Hepatocyte (in vitro differentiated cells): ENCODE measurements at regions not wholly inside any gene's neighbourhood (a gene's known extent, or its start where the extent isn't known, plus 50 kb on each side); places are given as distances from the start of the nearest gene placed in this dataset.

Experiments
- DNase-seq: peaks from one replicate; pipeline ENCODE4 v3.0.0-alpha.2; 2016; ENCODE audit warnings: low spot score
- H2AFZ ChIP-seq: fragments of 200-600 bp; sonication (generic); 2 replicates; pipeline ENCODE4 v1.6.0; 2016; ENCODE audit warnings: antibody characterized with exemption, mild to moderate bottlenecking
- H3K27ac ChIP-seq: fragments of 200-600 bp; sonication (generic); 2 replicates; pipeline ENCODE4 v1.5.1; 2016; ENCODE audit warnings: mild to moderate bottlenecking
- H3K27me3 ChIP-seq: fragments of 200-600 bp; sonication (generic); 2 replicates; pipeline ENCODE4 v1.6.1; 2016
- H3K36me3 ChIP-seq: fragments of 200-600 bp; sonication (generic); replicated peaks from 2 replicates; pipeline ENCODE4 v1.5.1; 2016; ENCODE audit warnings: low read depth; ENCODE audit not compliant: insufficient read depth
- H3K4me1 ChIP-seq: fragments of 200-600 bp; sonication (generic); 2 replicates; pipeline ENCODE4 v1.5.1; 2016; ENCODE audit warnings: mild to moderate bottlenecking, moderate library complexity; ENCODE audit not compliant: insufficient read depth
- H3K4me2 ChIP-seq: fragments of 200-600 bp; sonication (generic); 2 replicates; pipeline ENCODE4 v1.6.0; 2016
- H3K4me3 ChIP-seq: fragments of 200-600 bp; sonication (generic); 2 replicates; pipeline ENCODE4 v1.5.1; 2016; ENCODE audit warnings: mild to moderate bottlenecking
- H3K79me2 ChIP-seq: fragments of 200-600 bp; sonication (generic); 2 replicates; pipeline ENCODE4 v1.6.0; 2017; ENCODE audit warnings: mild to moderate bottlenecking
- H3K9me2 ChIP-seq: fragments of 200-600 bp; sonication (generic); replicated peaks from 2 replicates; pipeline ENCODE4 v1.6.0; 2017; ENCODE audit warnings: mild to moderate bottlenecking; ENCODE audit not compliant: insufficient read depth
- H3K9me3 ChIP-seq: fragments of 200-600 bp; sonication (generic); 2 replicates; pipeline ENCODE4 v1.5.1; 2016; ENCODE audit warnings: low read depth, mild to moderate bottlenecking
- H4K20me1 ChIP-seq: fragments of 200-600 bp; sonication (generic); 2 replicates; pipeline ENCODE4 v1.6.0; 2016; ENCODE audit warnings: mild to moderate bottlenecking; ENCODE audit not compliant: insufficient read depth, poor library complexity, severe bottlenecking
- EZH2 ChIP-seq: fragments of 200-600 bp; sonication (generic); IDR thresholded peaks from 2 replicates; pipeline ENCODE4 v1.6.1; 2016; ENCODE audit warnings: antibody characterized with exemption, mild to moderate bottlenecking, borderline replicate concordance
- EZH2phosphoT487 ChIP-seq: fragments of 200-600 bp; sonication (generic); IDR thresholded peaks from one replicate; pipeline ENCODE4 v1.6.1; 2018; ENCODE audit warnings: antibody characterized with exemption, mild to moderate bottlenecking, low read depth, moderate library complexity; ENCODE audit not compliant: unreplicated experiment, severe bottlenecking
- WGBS: methylation state at CpG from one replicate; pipeline ENCODE4 v1.1.6; 2016; ENCODE audit warnings: low lambda C conversion rate; ENCODE audit errors: missing lambda C conversion rate; 5-methylcytosine and 5-hydroxymethylcytosine counted together
- TF ChIP-seq, protein P1 (sequence below): fragments of 200-600 bp; sonication (generic); IDR thresholded peaks from 2 replicates; pipeline ENCODE4 v1.5.1; 2016; ENCODE audit warnings: antibody characterized with exemption, mild to moderate bottlenecking; ENCODE audit not compliant: poor library complexity

DNA sequence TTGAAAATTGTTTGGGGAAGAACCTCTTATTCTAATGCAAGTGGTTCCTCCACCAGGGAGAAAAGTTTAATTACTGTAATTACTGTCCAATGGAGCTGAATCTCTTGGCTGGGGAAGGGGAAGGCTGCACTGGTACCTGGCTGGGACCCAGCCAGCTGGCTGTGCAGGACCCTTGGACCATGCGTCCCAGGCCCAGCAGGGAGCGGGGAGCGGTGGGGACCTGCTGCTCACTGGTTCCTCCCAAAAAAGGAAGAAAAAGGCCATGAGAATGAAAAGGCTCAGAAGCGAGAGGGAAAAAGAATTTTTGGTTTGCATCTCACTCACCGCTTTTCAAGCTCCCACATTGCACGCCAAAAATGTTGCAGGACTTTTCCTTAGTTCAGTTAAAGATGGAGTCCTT lies 333.5 kb downstream of the FAM47B start:
- no peak for DNase-seq
- no peaks in the 10 kb centered on the region for H3K79me2 ChIP-seq
- no peak overlapping the region for H3K27ac ChIP-seq
- H2AFZ ChIP-seq = no peak overlapping the region
- H3K4me2 ChIP-seq = no peak overlapping the region
- no peaks in the 10 kb centered on the region for H3K9me3 ChIP-seq
- H4K20me1 ChIP-seq = no peaks in the 10 kb centered on the region
- no peaks in the 10 kb centered on the region for H3K4me1 ChIP-seq
- no peak for TF ChIP-seq EZH2phosphoT487
- no peak for TF ChIP-seq EZH2
- TF ChIP-seq, protein P1, sequence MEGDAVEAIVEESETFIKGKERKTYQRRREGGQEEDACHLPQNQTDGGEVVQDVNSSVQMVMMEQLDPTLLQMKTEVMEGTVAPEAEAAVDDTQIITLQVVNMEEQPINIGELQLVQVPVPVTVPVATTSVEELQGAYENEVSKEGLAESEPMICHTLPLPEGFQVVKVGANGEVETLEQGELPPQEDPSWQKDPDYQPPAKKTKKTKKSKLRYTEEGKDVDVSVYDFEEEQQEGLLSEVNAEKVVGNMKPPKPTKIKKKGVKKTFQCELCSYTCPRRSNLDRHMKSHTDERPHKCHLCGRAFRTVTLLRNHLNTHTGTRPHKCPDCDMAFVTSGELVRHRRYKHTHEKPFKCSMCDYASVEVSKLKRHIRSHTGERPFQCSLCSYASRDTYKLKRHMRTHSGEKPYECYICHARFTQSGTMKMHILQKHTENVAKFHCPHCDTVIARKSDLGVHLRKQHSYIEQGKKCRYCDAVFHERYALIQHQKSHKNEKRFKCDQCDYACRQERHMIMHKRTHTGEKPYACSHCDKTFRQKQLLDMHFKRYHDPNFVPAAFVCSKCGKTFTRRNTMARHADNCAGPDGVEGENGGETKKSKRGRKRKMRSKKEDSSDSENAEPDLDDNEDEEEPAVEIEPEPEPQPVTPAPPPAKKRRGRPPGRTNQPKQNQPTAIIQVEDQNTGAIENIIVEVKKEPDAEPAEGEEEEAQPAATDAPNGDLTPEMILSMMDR = no peak
- no peaks in the 10 kb centered on the region for H3K36me3 ChIP-seq
- 87% methylated on average over 6 of the region's 6 CpGs for WGBS
- H3K27me3 ChIP-seq = no peaks in the 10 kb centered on the region
- H3K9me2 ChIP-seq = no peaks in the 10 kb centered on the region
- no peak overlapping the region for H3K4me3 ChIP-seq

DNA sequence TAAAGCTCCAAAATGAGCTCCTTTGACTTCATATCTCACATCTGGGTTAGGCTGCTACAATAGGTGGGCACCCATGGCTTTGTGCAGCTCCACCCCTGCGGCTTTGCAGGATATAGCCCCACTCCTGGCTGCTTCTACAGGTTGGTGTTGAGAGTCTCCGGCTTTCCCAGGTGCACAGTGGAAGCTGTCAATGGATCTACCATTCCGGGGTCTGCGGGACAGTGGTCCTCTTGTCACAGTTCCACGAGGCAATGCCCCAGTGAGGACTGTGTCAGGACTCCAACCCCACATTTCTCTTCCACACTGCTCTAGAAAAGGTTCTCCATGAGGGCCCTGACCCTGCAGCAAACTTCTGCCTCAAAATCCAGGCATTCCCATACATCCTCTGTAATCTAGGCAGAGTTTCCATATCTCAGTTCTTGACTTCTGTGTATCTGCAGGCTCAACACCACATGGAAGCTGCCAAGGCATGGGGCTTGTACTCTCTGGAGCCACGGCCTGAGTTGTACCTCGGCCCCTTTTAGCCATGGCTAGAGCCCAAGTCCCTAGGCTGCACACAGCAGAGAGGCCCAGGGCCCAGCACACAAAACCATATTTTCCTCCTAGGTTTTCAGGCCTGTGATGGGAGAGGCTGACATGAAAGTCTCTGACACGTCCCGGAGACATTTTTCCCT lies 342.8 kb downstream of the FAM47B start:
- 68% methylated on average over 9 of the region's 9 CpGs for WGBS
- H4K20me1 ChIP-seq = no peaks in the 10 kb centered on the region
- no peak overlapping the region for H2AFZ ChIP-seq
- H3K4me3 ChIP-seq = no peak overlapping the region
- H3K9me2 ChIP-seq = no peaks in the 10 kb centered on the region
- H3K27ac ChIP-seq = no peak overlapping the region
- TF ChIP-seq EZH2 (no peak), EZH2phosphoT487 (no peak)
- TF ChIP-seq, protein P1 = no peak
- no peak overlapping the region for H3K4me2 ChIP-seq
- H3K27me3 ChIP-seq = no peaks in the 10 kb centered on the region
- H3K4me1 ChIP-seq = no peaks in the 10 kb centered on the region
- no peaks in the 10 kb centered on the region for H3K36me3 ChIP-seq
- H3K9me3 ChIP-seq = no peaks in the 10 kb centered on the region
- no peaks in the 10 kb centered on the region for H3K79me2 ChIP-seq
- no peak for DNase-seq

DNA sequence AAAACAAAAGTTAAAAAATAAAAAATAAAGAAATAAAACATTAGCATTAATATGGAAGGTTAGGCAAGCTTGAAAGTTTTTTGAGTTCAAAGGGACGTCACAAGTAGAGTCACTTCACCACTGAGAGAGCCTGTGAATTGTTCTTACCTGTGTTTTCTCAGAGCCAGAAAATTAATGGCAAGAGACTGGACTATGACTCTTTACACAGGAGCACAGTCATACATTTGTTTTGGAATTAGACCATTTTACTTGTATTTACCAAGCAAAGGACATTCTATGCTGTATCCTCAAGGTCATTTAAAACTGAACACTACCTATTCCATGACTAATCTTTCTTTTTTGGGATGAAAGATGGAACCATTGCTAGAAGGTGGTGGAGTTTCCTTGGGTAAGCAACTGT lies 346.1 kb downstream of the FAM47B start:
- DNase-seq = no peak
- no peaks in the 10 kb centered on the region for H4K20me1 ChIP-seq
- WGBS = 53% methylated on average over 1 of the region's 1 CpG
- H3K4me1 ChIP-seq = no peaks in the 10 kb centered on the region
- H3K4me2 ChIP-seq = no peak overlapping the region
- no peaks in the 10 kb centered on the region for H3K79me2 ChIP-seq
- H2AFZ ChIP-seq = no peak overlapping the region
- no peaks in the 10 kb centered on the region for H3K36me3 ChIP-seq
- no peaks in the 10 kb centered on the region for H3K27me3 ChIP-seq
- no peaks in the 10 kb centered on the region for H3K9me3 ChIP-seq
- no peak overlapping the region for H3K27ac ChIP-seq
- H3K9me2 ChIP-seq = no peaks in the 10 kb centered on the region
- TF ChIP-seq EZH2phosphoT487 (no peak), EZH2 (no peak)
- TF ChIP-seq, protein P1 = no peak
- no peak overlapping the region for H3K4me3 ChIP-seq
